Neural cell (in vitro differentiated cells): ENCODE measurements at regions not wholly inside any gene's neighbourhood (a gene's known extent, or its start where the extent isn't known, plus 50 kb on each side); places are given as distances from the start of the nearest gene placed in this dataset.

Source experiments
- RAD21 ChIP-seq: fragments of 450-650 bp; conservative IDR thresholded peaks from 2 replicates; pipeline ENCODE4 v1.6.1; 2014; ENCODE audit warnings: antibody characterized with exemption, mild to moderate bottlenecking, moderate library complexity
- SMC3 ChIP-seq: fragments of 450-650 bp; conservative IDR thresholded peaks from 2 replicates; pipeline ENCODE4 v1.6.1; 2014; ENCODE audit warnings: antibody characterized with exemption, mild to moderate bottlenecking, moderate library complexity; ENCODE audit not compliant: poor library complexity
- TAF1 ChIP-seq: IDR thresholded peaks from 2 replicates; pipeline ENCODE4 v1.6.1; 2012; ENCODE audit warnings: low read depth
- TF ChIP-seq, protein P1 (sequence below): fragments of 450-650 bp; IDR thresholded peaks from 2 replicates; pipeline ENCODE4 v1.5.1; 2014; ENCODE audit warnings: antibody characterized with exemption, mild to moderate bottlenecking, moderate library complexity; ENCODE audit not compliant: poor library complexity, severe bottlenecking

DNA sequence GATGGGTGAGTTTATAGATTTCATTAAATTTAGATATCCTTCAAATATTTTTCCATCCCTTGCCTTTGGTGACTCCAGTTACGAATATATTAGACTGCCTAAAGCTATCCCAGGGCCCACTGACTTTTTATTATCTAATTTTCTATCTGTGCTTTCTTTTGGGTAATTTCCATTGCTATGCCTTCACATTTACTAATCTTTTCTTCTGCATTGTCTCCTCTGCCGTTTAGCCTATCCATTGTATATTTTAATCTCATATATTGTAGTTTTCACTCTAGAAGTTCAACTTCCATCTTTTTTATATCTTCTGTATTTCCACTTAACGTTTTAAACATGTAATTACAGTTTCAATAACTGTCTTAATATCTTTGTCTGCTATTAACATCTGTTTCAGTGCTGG, 78.6 kb upstream of the HDAC9 start:
- TF ChIP-seq, protein P1, sequence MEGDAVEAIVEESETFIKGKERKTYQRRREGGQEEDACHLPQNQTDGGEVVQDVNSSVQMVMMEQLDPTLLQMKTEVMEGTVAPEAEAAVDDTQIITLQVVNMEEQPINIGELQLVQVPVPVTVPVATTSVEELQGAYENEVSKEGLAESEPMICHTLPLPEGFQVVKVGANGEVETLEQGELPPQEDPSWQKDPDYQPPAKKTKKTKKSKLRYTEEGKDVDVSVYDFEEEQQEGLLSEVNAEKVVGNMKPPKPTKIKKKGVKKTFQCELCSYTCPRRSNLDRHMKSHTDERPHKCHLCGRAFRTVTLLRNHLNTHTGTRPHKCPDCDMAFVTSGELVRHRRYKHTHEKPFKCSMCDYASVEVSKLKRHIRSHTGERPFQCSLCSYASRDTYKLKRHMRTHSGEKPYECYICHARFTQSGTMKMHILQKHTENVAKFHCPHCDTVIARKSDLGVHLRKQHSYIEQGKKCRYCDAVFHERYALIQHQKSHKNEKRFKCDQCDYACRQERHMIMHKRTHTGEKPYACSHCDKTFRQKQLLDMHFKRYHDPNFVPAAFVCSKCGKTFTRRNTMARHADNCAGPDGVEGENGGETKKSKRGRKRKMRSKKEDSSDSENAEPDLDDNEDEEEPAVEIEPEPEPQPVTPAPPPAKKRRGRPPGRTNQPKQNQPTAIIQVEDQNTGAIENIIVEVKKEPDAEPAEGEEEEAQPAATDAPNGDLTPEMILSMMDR = no peak
- TF ChIP-seq SMC3 (no peak), RAD21 (no peak), TAF1 (no peak)
